GM12875 (cell line): ENCODE measurements at regions not wholly inside any gene's neighbourhood (a gene's known extent, or its start where the extent isn't known, plus 50 kb on each side); places are given as distances from the start of the nearest gene placed in this dataset.

Experiments used
- H3K4me3 ChIP-seq: one replicate; pipeline ENCODE4 v1.5.1; 2011; ENCODE audit warnings: low read depth, low read length, control low read depth
- TF ChIP-seq, protein P1 (sequence below): IDR thresholded peaks from 2 replicates; pipeline ENCODE4 v1.5.1; 2011; ENCODE audit warnings: low read depth, mild to moderate bottlenecking, control low read depth, inconsistent platforms, low read length, moderate library complexity, borderline replicate concordance; ENCODE audit not compliant: insufficient read depth

DNA sequence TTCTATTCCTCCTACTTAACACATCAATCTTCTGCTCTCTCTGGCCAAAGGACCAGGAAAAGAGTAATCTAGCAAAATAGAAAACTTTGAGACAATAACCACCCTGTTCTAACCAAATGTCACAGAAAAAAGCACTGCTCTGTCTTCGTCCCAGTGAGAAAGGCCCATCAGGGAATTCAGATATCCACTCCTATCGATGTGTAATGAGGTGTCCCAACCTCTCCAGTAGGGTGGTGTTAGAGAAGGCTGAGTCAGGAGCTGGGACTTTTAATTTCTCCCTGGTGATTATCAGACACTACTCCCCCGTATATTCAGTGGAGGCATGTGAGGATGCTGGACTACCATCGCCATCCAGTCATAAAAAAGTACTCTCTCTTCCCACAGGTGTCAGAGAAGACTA is 130.3 kb downstream of the TMTC3 start:
- TF ChIP-seq, protein P1, sequence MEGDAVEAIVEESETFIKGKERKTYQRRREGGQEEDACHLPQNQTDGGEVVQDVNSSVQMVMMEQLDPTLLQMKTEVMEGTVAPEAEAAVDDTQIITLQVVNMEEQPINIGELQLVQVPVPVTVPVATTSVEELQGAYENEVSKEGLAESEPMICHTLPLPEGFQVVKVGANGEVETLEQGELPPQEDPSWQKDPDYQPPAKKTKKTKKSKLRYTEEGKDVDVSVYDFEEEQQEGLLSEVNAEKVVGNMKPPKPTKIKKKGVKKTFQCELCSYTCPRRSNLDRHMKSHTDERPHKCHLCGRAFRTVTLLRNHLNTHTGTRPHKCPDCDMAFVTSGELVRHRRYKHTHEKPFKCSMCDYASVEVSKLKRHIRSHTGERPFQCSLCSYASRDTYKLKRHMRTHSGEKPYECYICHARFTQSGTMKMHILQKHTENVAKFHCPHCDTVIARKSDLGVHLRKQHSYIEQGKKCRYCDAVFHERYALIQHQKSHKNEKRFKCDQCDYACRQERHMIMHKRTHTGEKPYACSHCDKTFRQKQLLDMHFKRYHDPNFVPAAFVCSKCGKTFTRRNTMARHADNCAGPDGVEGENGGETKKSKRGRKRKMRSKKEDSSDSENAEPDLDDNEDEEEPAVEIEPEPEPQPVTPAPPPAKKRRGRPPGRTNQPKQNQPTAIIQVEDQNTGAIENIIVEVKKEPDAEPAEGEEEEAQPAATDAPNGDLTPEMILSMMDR, result no peak
- H3K4me3 ChIP-seq, result no peak overlapping the region

DNA sequence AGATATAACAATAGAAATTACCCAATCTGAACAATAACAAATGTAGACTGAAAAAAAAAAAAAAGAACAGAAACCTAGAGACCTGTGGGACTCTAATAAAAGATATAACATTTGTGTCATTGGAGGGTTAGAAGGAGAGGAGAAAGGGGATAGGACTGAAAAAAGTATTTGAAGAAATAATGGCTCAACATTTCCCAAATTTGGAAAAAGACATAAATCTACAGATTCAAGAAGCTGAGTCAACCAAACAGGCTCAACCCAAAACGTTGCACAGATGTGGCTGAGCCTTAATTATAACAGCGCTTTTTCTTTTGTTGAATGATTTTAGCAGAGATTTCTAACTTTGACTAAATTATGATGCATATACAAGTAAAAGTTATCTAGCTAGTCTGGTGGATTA is 131.3 kb downstream of the TMTC3 start:
- H3K4me3 ChIP-seq, result no peak overlapping the region
- TF ChIP-seq, protein P1, result no peak

- TF ChIP-seq, protein P1, result no peak
- H3K4me3 ChIP-seq, result no peak overlapping the region
Observed at GRCh38 chr12:88273875-88274274, 131.8 kb downstream of the TMTC3 start.

DNA sequence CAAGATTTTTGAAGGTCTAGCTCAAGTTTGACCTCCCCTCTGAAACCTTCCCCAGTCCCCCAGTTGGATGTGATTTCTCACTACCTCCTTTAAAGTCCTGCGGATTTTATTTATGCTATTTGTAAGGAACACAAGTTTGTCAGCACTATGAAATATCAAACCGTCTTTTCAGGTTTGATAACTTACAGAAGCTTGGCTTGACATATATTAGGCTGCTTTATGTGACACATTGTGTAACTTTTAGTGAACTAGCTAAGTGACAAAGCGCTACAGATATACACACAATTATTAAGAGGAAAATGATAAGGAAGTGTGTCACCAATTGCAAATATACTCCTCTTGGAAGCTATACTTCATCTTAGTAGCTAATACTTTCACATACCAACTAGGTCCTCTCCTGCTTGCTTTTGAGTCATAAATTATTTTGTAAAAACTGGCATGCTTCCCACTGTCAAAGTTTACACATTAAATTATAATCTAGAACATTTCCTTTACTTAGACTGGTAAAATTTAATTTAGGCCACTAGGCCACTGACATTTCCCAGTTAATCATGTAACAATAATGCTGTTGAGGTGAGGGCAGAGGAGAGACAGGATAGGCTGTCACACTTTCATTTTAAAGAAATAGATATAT is 149.5 kb downstream of the TMTC3 start:
- TF ChIP-seq, protein P1, result no peak
- H3K4me3 ChIP-seq, result no peak overlapping the region

DNA sequence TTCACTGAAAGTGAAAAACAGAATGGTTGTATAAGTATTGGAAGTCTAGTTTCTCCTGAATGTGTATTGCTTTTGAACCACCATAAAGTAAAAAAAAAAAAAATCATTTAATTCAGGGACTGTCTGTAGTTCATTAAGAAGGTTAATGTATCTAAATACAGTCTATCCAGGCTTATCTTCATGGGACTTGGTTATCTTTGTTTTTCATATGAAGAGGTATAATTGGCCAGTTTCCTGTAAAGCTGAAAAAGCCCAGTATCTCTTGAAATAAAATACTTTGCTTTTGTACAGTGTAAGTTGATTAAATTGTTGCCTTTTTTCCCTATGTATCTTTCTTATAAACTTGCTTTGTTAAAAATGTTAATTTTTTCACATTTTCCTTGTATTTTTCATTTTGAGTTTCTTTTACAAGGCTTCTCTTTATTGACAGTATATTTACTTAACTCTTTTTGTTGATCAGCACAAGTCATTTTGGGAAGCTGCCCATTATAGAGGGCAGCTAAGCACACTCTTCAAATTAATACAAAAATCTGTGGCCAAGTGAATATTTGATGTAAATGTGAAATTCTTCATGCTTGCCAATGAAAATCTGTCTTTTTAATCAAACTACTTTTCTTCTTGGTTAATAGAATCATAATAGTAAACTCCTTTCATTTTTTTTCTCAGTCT is 156.0 kb downstream of the TMTC3 start:
- H3K4me3 ChIP-seq, result no peak overlapping the region
- TF ChIP-seq, protein P1, result no peak

DNA sequence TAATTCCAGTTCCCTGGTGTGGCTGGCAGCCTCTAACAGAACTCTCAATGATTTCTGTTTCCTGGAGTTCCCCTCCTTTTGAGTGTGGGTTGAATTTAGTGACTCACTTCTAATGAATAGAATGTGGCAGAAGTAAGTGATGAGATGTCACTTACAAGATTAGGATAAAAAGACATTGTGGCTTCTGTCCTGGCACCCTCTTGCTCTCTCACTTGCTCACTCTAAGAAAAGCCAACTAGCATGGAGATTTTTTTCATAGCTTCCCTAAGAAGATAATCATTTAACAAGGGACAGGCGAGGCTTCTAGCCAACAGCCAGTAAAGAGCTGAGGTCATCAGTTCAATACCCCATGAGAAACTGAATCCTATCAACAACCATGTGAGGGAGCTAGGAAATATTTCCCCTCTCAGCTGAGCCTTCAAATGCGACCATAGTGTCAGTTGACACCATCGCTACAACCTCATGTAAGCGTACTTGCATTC is 156.7 kb downstream of the TMTC3 start:
- H3K4me3 ChIP-seq, result no peak overlapping the region
- TF ChIP-seq, protein P1, result no peak

DNA sequence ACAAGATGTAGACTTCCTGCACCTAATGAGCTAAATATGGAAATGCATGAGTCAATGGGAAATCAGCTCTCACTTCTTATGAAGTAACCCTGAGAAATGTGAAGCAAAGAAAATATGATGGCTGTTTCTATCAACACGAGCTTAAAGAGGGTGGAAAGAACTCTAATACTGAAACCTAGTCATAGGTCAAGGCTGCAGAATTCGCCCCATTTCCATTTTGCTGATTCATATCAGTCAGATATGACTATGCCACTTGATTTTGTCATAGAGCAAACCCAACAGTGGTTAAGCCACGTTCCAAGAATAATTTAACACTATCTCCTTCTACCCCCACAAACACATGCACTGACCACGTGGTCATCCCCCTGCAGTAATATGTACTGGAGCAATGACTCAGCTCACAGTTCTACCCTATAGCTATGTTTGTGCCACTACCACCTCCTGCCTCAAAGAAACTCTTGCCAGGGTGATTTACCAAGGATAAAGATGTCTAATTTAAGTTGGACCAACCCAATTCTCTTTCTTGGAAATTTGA is 157.5 kb downstream of the TMTC3 start:
- H3K4me3 ChIP-seq, result no peak overlapping the region
- TF ChIP-seq, protein P1, result no peak
